HFF-Myc (cell line): ENCODE measurements at regions not wholly inside any gene's neighbourhood (a gene's known extent, or its start where the extent isn't known, plus 50 kb on each side); places are given as distances from the start of the nearest gene placed in this dataset.

Source experiments
- DNase-seq: peaks from one replicate; pipeline ENCODE4 v3.0.0-alpha.2; 2011; ENCODE audit warnings: low read depth; ENCODE audit errors: extremely low read depth
- H3K4me3 ChIP-seq: replicated peaks from 2 replicates; pipeline ENCODE4 v1.5.1; 2011; ENCODE audit warnings: low read depth, mild to moderate bottlenecking, control low read depth, low read length
- TF ChIP-seq, protein P1 (sequence below): IDR thresholded peaks from 2 replicates; pipeline ENCODE4 v1.5.1; 2012; ENCODE audit warnings: mild to moderate bottlenecking, low read depth, low read length, control low read depth; ENCODE audit errors: missing control alignments

DNA sequence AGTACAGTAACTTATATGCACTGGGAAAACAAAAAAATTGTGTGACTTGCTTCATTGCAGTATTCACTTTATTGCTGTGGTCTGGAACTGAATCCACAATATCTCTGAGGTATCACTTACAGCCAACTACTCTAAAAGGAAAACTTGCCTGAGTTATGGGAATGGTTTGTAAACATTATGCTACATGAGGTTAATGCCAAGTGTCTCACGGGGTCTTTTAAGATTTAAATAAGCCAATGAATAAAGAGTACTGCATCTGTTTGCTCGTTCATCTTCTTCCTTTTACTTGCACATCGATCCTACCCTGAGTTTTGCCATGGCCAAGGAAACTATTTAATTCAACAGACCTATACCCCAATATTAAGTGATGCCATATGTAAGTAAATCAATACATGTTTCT, 72.0 kb upstream of the API5 start:
- TF ChIP-seq, protein P1, sequence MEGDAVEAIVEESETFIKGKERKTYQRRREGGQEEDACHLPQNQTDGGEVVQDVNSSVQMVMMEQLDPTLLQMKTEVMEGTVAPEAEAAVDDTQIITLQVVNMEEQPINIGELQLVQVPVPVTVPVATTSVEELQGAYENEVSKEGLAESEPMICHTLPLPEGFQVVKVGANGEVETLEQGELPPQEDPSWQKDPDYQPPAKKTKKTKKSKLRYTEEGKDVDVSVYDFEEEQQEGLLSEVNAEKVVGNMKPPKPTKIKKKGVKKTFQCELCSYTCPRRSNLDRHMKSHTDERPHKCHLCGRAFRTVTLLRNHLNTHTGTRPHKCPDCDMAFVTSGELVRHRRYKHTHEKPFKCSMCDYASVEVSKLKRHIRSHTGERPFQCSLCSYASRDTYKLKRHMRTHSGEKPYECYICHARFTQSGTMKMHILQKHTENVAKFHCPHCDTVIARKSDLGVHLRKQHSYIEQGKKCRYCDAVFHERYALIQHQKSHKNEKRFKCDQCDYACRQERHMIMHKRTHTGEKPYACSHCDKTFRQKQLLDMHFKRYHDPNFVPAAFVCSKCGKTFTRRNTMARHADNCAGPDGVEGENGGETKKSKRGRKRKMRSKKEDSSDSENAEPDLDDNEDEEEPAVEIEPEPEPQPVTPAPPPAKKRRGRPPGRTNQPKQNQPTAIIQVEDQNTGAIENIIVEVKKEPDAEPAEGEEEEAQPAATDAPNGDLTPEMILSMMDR = no peak
- DNase-seq = no peak
- no peak overlapping the region for H3K4me3 ChIP-seq

DNA sequence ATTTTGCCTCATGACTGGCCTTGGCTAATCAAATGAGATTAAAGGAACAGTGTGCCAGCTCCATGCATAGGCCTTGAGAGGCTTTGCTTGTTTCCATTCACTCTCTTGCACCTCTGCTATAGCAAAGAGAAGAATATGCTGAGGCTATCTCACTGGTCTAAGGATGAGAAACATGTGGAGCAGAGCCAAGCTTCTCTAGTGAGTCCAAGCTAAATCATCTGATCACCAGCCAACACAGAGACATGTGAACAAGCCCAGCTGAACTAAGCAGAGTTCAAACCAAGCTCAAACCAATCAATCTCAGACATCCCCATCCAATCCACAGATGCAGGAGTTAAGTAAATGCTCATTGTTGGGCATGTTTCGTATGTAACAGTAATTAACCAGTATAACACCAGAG, 69.4 kb upstream of the API5 start:
- no peak for DNase-seq
- TF ChIP-seq, protein P1 = no peak
- H3K4me3 ChIP-seq = no peak overlapping the region

- no peak overlapping the region for H3K4me3 ChIP-seq
- TF ChIP-seq, protein P1 = no peak
Measured at GRCh38 chr11:43243927-43244326, 67.9 kb upstream of the API5 start.

GRCh38 chr11:43245466-43245865, 66.3 kb upstream of the API5 start:
- no peak for DNase-seq
- H3K4me3 ChIP-seq = no peak overlapping the region
- TF ChIP-seq, protein P1 = no peak

More at GRCh38 chr11:43243927-43244326, 67.9 kb upstream of the API5 start:
- no peak for DNase-seq

DNA sequence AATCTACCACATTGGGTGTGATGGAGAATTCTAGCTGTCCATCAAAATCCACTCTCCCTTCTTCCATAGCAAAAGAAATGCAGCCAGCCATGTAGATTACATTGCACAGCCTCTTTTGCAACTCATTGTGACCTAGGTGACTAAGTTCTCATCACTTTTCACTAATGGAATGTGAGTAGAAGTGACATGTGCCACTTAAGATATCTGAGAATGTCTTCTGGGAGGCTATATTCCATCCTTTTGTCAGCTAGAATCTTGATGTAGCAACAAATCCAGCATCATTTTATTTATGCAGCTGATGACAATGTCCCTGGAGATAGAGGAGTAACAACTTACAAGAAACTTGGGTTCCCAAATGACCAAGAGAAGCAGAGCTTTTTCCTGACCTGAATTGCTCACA, 61.5 kb upstream of the API5 start:
- TF ChIP-seq, protein P1 = no peak
- DNase-seq = no peak
- no peak overlapping the region for H3K4me3 ChIP-seq

GRCh38 chr11:43261775-43262174, 50.0 kb upstream of the API5 start:
- H3K4me3 ChIP-seq = no peak overlapping the region
- TF ChIP-seq, protein P1 = no peak
- DNase-seq = no peak
